HG03521 (cell line): ENCODE measurements at regions not wholly inside any gene's neighbourhood (a gene's known extent, or its start where the extent isn't known, plus 50 kb on each side); places are given as distances from the start of the nearest gene placed in this dataset.
"Not testable (repeated sequence)": the region's sequence is repeated elsewhere in the genome, so short reads cannot be mapped to it uniquely, and the experiment has no call there.

Experiments
- ATAC-seq: cut with Tn5 transposase; IDR thresholded peaks from one replicate; pipeline ENCODE4 v1.9.1; 2021; ENCODE audit warnings: mild to moderate bottlenecking, moderate library complexity; ENCODE audit not compliant: unreplicated experiment

GRCh38 chr7:25432807-25433206 is 204.5 kb upstream of the NPVF start:
- no peak for ATAC-seq

DNA sequence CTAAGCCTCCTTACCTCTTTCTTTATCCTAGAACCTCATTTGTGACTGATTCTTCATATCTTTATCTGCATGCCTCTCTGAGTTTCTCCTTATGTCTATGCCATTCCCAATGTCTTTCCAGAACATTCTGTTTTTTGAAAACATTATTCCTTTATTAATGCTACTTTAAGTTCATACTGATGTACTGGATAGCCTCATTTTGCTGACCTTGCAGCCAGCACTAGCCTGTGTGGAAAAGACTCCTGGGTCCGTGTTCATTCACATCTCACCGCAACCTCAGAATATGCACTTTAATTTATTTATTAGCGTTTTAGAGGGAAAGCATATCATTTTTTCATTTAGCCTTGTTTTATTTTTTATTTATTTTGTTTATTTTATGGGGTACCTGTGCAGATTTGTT is 208.1 kb upstream of the NPVF start:
- no peak for ATAC-seq

DNA sequence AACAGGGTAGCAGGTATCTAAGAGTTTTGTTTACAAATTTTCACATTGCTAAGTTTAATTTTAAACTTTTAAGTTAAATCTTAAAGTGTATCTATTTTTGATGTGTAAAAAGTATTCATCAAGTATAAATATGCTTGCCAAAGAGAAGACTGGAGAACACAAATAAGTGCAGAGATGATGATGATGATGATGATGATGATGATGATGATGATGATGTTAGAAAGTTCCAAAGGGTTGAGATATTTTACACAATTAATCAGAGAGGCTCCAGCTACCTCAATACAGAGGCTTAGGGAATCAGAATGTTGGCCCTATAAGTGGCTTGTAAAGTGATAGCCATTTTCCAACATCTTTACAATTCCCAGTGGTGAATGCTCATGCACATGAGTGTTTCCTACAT is 209.0 kb upstream of the NPVF start:
- ATAC-seq: no peak

- ATAC-seq: no peak
Measured at GRCh38 chr7:25444991-25445390, 216.7 kb upstream of the NPVF start.

- ATAC-seq: no peak
Measured at GRCh38 chr7:25448301-25448700, 220.0 kb upstream of the NPVF start.

- ATAC-seq: no peak
Measured at GRCh38 chr7:25454020-25454419, 225.7 kb upstream of the NPVF start.

- ATAC-seq: no peak
Measured at GRCh38 chr7:25454562-25455041, 226.3 kb upstream of the NPVF start.

DNA sequence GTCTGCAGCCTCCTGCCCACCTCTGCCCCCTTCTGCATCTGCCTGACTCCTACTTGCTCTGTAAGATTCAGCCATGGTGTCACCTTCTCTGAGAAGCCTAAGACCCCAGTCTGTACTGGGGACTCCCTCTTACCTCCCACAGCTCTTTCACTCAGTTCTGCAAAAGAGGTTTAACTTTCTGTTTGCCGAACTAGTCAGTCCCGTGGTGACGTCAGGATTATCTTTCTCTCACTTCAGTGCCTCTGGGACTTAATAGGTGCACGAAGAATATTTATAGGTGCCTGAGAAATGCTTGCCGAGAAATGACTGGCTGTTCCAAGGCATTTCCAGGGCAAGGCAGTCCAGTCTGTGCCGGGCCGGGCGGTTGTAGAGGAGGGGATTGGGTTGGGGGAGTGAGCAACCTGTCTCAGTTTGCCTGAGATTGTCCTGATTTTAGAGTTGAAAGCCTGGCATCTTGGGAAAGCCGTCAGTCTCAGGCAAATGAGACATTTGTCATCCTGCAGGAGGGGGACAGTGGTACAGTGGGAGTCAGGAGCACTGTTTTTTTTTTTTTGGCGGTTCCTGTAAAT is 227.5 kb upstream of the NPVF start:
- no peak for ATAC-seq

- no peak for ATAC-seq
Measured at GRCh38 chr7:25456467-25457171, 228.3 kb upstream of the NPVF start.

DNA sequence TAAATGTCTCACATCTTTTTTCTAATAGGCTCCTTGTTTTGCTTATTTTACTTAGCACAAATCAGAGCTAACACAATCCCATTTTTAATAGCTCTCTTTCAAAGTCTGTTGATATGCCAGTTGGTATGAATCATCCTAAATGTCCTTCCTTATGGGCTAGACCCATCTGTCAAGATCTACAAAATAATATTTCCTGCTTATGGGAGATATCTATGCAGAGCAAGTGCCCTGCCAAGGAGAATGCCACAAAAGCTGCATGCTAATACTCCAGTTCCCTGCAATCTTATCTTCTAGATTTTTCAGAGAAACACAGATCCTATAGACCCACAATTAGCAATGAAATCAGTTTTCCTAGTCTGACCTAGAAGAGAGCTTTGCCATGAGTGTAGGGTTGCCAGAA is 230.8 kb upstream of the NPVF start:
- ATAC-seq: no peak

GRCh38 chr7:25460433-25460832 is 232.1 kb upstream of the NPVF start:
- no peak for ATAC-seq

DNA sequence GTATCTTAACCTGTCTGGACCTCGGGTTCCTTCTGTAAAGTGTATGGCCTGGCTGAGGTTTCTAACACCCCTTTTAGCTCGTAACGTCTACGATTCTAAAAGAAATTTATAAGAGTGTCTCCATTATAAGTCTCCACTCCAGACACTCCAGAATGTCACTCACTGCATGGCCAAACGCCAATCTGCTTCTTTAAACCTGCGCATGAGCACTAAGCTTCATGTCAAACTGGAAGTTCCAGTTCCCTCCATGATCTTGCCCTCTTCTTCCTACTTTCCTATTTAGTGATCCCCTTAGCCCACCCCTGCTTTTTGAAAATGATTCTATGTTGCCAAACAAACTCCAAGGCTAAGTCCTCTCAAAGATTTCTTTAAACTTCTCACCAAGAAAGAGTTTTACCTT is 241.4 kb upstream of the NPVF start:
- no peak for ATAC-seq

- no peak for ATAC-seq
Measured at GRCh38 chr7:25476863-25477499, 248.7 kb upstream of the NPVF start.

DNA sequence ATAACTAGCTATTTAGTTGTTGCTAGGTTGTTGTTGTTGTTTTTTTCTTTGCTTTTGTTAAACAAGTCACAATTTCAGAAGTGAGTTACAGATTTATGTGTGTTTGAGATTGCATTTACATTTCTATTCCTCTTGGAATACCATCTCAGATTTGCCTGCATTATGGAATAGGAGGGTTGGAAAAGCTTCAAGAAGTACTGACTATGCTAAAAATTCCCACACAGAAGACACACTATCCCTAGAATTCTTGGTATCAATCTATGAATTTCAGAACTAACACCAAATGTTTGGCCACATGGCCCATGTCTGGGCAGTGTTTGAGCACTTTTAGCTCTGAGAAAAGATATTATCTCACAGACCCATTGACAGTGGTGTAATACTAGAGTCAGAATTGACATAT is 249.9 kb upstream of the NPVF start:
- not testable (repeated sequence) for ATAC-seq

DNA sequence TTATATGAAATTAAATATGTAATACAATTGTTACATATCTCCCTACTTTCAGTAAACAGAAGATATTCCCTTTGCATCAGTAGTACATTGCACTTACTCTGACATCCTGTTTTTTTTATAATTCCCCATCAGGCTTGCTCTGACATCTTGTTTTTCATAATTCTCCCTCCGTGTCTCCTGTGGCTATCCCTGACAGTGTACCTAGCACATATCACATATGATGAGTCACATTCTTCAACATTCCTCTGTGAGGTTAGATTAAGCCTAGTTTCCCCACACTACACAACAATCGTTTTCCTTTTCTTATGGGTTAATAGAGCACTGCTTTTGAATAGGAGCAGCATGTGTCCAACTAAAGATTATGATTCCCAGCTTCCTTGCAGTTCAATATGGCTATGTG is 250.6 kb upstream of the NPVF start:
- ATAC-seq: no peak

DNA sequence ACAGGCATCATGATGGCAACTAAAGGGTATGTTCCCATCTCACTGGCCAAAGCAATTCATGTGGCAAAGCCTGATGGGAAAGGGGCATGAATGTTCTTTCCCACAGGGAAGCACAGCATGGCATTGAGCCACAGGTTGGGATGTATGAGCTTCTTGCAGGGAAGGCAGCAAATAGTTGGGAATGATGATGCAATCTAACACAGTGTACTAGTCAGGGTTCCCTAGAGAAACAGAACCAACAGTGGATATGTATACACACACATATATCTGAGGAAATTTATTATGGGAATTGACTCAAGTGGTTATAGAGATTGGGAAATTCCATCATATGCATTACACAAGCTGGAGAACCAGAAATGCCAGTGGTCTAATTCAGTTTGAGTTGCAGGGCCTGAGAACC is 253.6 kb upstream of the NPVF start:
- no peak for ATAC-seq

GRCh38 chr7:25482631-25483030 is 254.3 kb upstream of the NPVF start:
- ATAC-seq: no peak

DNA sequence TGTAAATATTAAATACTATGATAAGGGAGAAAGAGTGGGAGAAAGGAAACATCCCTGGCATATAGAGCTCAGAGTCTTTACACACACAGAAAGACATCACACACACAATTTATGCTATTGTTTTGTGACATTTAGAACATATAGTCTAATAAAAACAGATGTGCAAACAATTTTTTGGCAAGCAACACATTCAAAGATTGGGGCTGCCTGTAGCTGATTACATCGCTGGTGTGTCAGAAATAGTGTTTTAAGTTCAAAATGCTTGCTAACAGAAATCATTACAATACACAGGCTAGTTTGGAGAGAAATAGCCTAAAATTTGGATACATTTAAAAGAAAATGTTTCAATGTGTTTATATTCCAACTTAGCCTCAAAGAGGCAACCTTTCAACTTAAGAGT is 256.7 kb upstream of the NPVF start:
- no peak for ATAC-seq

- ATAC-seq: no peak
Measured at GRCh38 chr7:25486656-25487055, 258.4 kb upstream of the NPVF start.

GRCh38 chr7:25493805-25494366 is 265.6 kb upstream of the NPVF start:
- no peak for ATAC-seq

GRCh38 chr7:25494896-25495295 is 266.6 kb upstream of the NPVF start:
- no peak for ATAC-seq
